ENCODE measurements at regions not wholly inside any gene's neighbourhood (a gene's known extent, or its start where the extent isn't known, plus 50 kb on each side); places are given as distances from the start of the nearest gene placed in this dataset.

DNA sequence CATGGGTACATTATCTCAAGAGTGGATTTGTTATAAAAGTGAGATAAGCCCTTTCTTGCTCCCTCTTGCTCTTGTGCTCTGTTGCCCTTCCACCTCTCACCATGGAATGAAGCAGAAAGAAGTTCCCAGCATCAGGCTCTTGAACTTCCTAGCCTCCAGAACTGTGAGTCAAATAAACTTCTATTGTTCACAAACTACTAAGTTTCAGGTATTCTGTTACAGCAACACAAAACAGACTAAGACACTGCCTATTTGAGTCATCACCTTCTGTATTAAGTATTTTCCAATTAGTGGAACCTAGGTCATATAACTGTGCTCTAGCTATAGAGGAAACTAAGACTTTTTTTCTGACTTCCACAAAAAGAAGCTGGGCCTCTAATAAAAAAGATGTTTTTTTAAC lies 201.2 kb upstream of the FOXG1 start:
- no peaks in the 10 kb centered on the region for H3K4me1 Mint-ChIP-seq
- no peak overlapping the region for H3K27ac Mint-ChIP-seq
- H3K27me3 Mint-ChIP-seq, result no peaks in the 10 kb centered on the region
- DNase-seq (no peak), ATAC-seq (no peak)
- peaks cover 14% of the 10 kb centered on the region for H3K9me3 Mint-ChIP-seq (ENCODE audit: low read depth)
- no peaks in the 10 kb centered on the region for H3K36me3 Mint-ChIP-seq
- CTCF ChIA-PET, result no interaction called here
- H3K4me3 Mint-ChIP-seq, result no peak overlapping the region

GRCh38 chr14:28570391-28570790 lies 196.2 kb upstream of the FOXG1 start:
- Mint-ChIP-seq H3K36me3 (no peaks in the 10 kb centered on the region), H3K4me3 (no peak overlapping the region), H3K27ac (no peak overlapping the region), H3K4me1 (no peaks in the 10 kb centered on the region), H3K9me3 (ENCODE audit: low read depth) (peaks cover 18% of the 10 kb centered on the region), H3K27me3 (no peaks in the 10 kb centered on the region)
- DNase-seq, result no peak
- ATAC-seq, result no peak
- CTCF ChIA-PET, result no interaction called here

DNA sequence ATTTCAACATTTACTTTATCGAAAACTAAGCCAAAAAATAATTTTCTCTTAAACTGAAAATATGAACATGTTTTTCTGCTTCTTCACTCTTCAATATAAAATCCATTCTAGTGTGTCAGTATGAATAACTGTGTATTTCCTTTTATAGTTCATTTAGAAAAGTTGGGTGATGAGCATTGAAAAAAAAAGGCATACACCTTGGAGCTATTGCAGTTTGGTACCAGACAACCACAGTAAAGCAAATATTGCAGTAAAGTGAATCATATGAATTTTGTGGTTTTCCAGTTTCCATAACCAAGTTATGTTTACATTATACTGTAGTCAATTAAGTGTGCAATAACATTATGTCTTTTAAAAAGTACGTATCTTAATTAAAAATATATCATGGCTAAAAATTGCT lies 195.0 kb upstream of the FOXG1 start:
- no peak overlapping the region for H3K27ac Mint-ChIP-seq

DNA sequence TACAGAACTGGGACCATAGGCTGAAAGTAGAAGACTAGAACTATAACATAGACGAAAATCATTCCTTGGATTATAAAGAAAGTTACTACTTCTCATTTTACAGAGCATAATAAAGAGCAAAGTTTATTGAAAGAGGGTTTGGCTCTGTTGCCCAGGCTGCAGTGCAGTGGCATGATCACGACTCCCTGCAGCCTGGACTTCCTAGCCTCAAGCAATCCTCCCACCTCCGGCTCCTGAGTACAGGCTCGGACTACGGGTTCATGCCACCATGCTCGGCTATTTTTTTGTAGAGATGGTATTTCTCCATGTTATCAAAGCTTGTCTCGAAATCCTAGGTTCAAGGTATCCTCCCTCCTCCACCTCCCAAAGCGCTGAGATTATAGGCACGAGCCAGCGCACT lies 190.1 kb upstream of the FOXG1 start:
- no peak overlapping the region for H3K27ac Mint-ChIP-seq
- no peaks in the 10 kb centered on the region for H3K4me1 Mint-ChIP-seq
- H3K9me3 Mint-ChIP-seq (ENCODE audit: low read depth), result peaks cover 15% of the 10 kb centered on the region
- no peak for DNase-seq
- CTCF ChIA-PET, result no interaction called here
- no peak overlapping the region for H3K4me3 Mint-ChIP-seq
- H3K27me3 Mint-ChIP-seq, result no peaks in the 10 kb centered on the region
- no peaks in the 10 kb centered on the region for H3K36me3 Mint-ChIP-seq
- no peak for ATAC-seq

More for the DNA sequence above, 195.0 kb upstream of the FOXG1 start:
- peaks cover 13% of the 10 kb centered on the region for H3K9me3 Mint-ChIP-seq (ENCODE audit: low read depth)
- H3K4me3 Mint-ChIP-seq, result no peak overlapping the region
- H3K27me3 Mint-ChIP-seq, result no peaks in the 10 kb centered on the region
- no peak for DNase-seq
- no peaks in the 10 kb centered on the region for H3K36me3 Mint-ChIP-seq
- no peak for ATAC-seq
- CTCF ChIA-PET, result no interaction called here
- H3K4me1 Mint-ChIP-seq, result no peaks in the 10 kb centered on the region

GRCh38 chr14:28577187-28577586 lies 189.4 kb upstream of the FOXG1 start:
- H3K4me3 Mint-ChIP-seq, result no peak overlapping the region
- no peaks in the 10 kb centered on the region for H3K27me3 Mint-ChIP-seq
- no peak for DNase-seq
- ATAC-seq, result no peak
- CTCF ChIA-PET, result no interaction called here
- no peaks in the 10 kb centered on the region for H3K36me3 Mint-ChIP-seq
- H3K4me1 Mint-ChIP-seq, result no peaks in the 10 kb centered on the region
- peaks cover 15% of the 10 kb centered on the region for H3K9me3 Mint-ChIP-seq (ENCODE audit: low read depth)
- no peak overlapping the region for H3K27ac Mint-ChIP-seq

DNA sequence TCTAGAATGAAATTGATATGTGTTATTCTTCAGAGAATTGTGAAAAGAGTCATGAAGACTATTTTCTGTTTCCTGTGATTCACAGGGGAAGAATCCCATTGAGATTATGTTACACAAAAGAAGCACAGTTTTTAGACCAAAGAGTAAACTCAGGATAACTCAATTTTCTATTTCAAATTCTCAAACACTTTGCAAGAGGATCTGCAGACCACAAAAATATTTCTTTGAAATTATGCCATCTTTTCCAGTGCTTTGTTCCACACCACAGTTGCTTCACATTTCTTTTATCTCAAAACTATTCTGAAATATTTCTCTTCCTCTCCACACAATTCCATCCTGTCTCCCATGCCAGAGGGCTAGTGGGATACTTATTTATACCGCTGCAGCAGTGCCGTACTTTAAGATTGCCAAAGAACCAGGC lies 188.9 kb upstream of the FOXG1 start:
- ATAC-seq (no peak), DNase-seq (no peak)
- no peaks in the 10 kb centered on the region for H3K4me1 Mint-ChIP-seq
- CTCF ChIA-PET, result no interaction called here
- H3K9me3 Mint-ChIP-seq (ENCODE audit: low read depth), result peaks cover 16% of the 10 kb centered on the region
- no peak overlapping the region for H3K27ac Mint-ChIP-seq
- no peaks in the 10 kb centered on the region for H3K27me3 Mint-ChIP-seq
- no peak overlapping the region for H3K4me3 Mint-ChIP-seq
- H3K36me3 Mint-ChIP-seq, result no peaks in the 10 kb centered on the region

GRCh38 chr14:28584951-28585350 lies 181.6 kb upstream of the FOXG1 start:
- H3K36me3 Mint-ChIP-seq, result no peaks in the 10 kb centered on the region
- H3K27ac Mint-ChIP-seq, result no peak overlapping the region
- H3K4me3 Mint-ChIP-seq, result no peak overlapping the region
- H3K4me1 Mint-ChIP-seq, result no peaks in the 10 kb centered on the region
- no peak for DNase-seq
- ATAC-seq, result no peak
- H3K27me3 Mint-ChIP-seq, result no peaks in the 10 kb centered on the region
- peaks cover 17% of the 10 kb centered on the region for H3K9me3 Mint-ChIP-seq (ENCODE audit: low read depth)
- CTCF ChIA-PET, result no interaction called here

- no peak for DNase-seq
- CTCF ChIA-PET, result no interaction called here
- no peak for ATAC-seq
- Mint-ChIP-seq H3K27me3 (no peaks in the 10 kb centered on the region), H3K4me1 (no peaks in the 10 kb centered on the region), H3K9me3 (ENCODE audit: low read depth) (peaks cover 20% of the 10 kb centered on the region), H3K27ac (no peak overlapping the region), H3K36me3 (no peaks in the 10 kb centered on the region), H3K4me3 (no peak overlapping the region)
These were observed 176.8 kb upstream of the FOXG1 start for GRCh38 chr14:28589792-28590191.

GRCh38 chr14:28596391-28596790 lies 170.2 kb upstream of the FOXG1 start:
- H3K27me3 Mint-ChIP-seq, result no peaks in the 10 kb centered on the region
- H3K9me3 Mint-ChIP-seq (ENCODE audit: low read depth), result peaks cover 14% of the 10 kb centered on the region
- H3K36me3 Mint-ChIP-seq, result no peaks in the 10 kb centered on the region
- no peak overlapping the region for H3K27ac Mint-ChIP-seq
- no peak overlapping the region for H3K4me3 Mint-ChIP-seq
- DNase-seq (no peak), ATAC-seq (no peak)
- CTCF ChIA-PET, result no interaction called here
- H3K4me1 Mint-ChIP-seq, result no peaks in the 10 kb centered on the region

DNA sequence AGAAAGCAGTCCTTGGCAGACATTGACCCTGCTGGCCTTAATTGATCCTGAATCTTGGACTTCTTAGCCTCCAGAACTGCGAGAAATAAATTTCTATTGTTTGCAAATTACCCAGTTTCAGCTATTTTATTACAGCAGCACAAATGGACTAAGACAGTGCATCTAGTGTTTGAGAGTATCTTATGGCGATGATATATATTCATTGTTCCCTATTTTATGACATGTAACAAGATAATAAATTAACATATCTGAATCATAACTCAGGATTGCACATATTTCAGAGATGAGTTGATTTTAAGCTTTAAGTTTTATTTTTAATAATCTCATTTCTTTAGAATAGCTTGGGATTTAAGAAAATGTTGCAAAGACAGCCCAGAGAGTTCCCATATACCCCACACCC lies 167.4 kb upstream of the FOXG1 start:
- Mint-ChIP-seq H3K4me1 (no peaks in the 10 kb centered on the region), H3K27ac (no peak overlapping the region), H3K4me3 (no peak overlapping the region), H3K9me3 (ENCODE audit: low read depth) (peaks cover 6% of the 10 kb centered on the region), H3K27me3 (no peaks in the 10 kb centered on the region), H3K36me3 (no peaks in the 10 kb centered on the region)
- ATAC-seq (no peak), DNase-seq (no peak)
- CTCF ChIA-PET, result no interaction called here

GRCh38 chr14:28599605-28600004 lies 167.0 kb upstream of the FOXG1 start:
- Mint-ChIP-seq H3K4me1 (no peaks in the 10 kb centered on the region), H3K27ac (no peak overlapping the region), H3K4me3 (no peak overlapping the region), H3K9me3 (ENCODE audit: low read depth) (peaks cover 5% of the 10 kb centered on the region), H3K36me3 (no peaks in the 10 kb centered on the region), H3K27me3 (no peaks in the 10 kb centered on the region)
- CTCF ChIA-PET, result no interaction called here
- ATAC-seq (no peak), DNase-seq (no peak)

- no peak overlapping the region for H3K4me3 Mint-ChIP-seq
- ATAC-seq (no peak), DNase-seq (no peak)
- no peaks in the 10 kb centered on the region for H3K4me1 Mint-ChIP-seq
- peaks cover 4% of the 10 kb centered on the region for H3K9me3 Mint-ChIP-seq (ENCODE audit: low read depth)
- no peaks in the 10 kb centered on the region for H3K36me3 Mint-ChIP-seq
- H3K27ac Mint-ChIP-seq, result no peak overlapping the region
- no peaks in the 10 kb centered on the region for H3K27me3 Mint-ChIP-seq
- CTCF ChIA-PET, result no interaction called here
These were observed 163.0 kb upstream of the FOXG1 start for GRCh38 chr14:28603606-28604005.

- Mint-ChIP-seq H3K4me1 (no peaks in the 10 kb centered on the region), H3K4me3 (no peak overlapping the region), H3K36me3 (no peaks in the 10 kb centered on the region), H3K9me3 (ENCODE audit: low read depth) (peaks cover 2% of the 10 kb centered on the region), H3K27me3 (no peaks in the 10 kb centered on the region), H3K27ac (no peak overlapping the region)
- CTCF ChIA-PET, result no interaction called here
- DNase-seq (no peak), ATAC-seq (no peak)
These were observed 158.9 kb upstream of the FOXG1 start for GRCh38 chr14:28607661-28608060.

DNA sequence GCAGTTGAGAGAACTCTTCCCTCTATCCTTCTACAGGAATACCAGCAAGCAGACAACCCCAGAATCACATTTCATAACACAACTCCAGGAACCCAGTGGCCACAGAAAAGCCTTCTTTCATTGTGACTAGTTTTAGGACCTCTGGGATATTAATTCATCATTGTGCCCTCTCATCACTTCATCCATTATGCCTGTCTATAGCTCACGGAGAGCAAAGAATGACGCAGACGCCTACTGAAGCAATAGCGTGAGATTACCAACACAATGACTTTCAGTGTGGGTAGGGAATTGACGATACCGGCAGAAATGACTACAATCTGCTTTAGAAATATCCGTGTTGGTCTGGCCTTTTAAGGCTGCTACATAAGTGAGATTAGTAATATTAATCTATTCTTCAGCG lies 158.1 kb upstream of the FOXG1 start:
- Mint-ChIP-seq H3K36me3 (no peaks in the 10 kb centered on the region), H3K4me1 (no peaks in the 10 kb centered on the region), H3K4me3 (no peak overlapping the region), H3K27me3 (no peaks in the 10 kb centered on the region), H3K27ac (no peak overlapping the region), H3K9me3 (ENCODE audit: low read depth) (no peaks in the 10 kb centered on the region)
- CTCF ChIA-PET, result no interaction called here
- ATAC-seq (no peak), DNase-seq (no peak)
